HG02588 (cell line): ENCODE measurements at regions not wholly inside any gene's neighbourhood (a gene's known extent, or its start where the extent isn't known, plus 50 kb on each side); places are given as distances from the start of the nearest gene placed in this dataset.
"Not testable (repeated sequence)": the region's sequence is repeated elsewhere in the genome, so short reads cannot be mapped to it uniquely, and the experiment has no call there.

Experiments used
- ATAC-seq: cut with Tn5 transposase; IDR thresholded peaks from one replicate; pipeline ENCODE4 v1.9.1; 2021; ENCODE audit warnings: mild to moderate bottlenecking, moderate library complexity; ENCODE audit not compliant: unreplicated experiment

GRCh38 chr10:18735711-18736110 is 76.5 kb downstream of the ARL5B start:
- no peak for ATAC-seq

- no peak for ATAC-seq
These were observed 78.0 kb downstream of the ARL5B start for GRCh38 chr10:18737236-18737635.

- ATAC-seq = no peak
These were observed 78.6 kb downstream of the ARL5B start for GRCh38 chr10:18737841-18738240.

GRCh38 chr10:18738835-18739234 is 79.6 kb downstream of the ARL5B start:
- no peak for ATAC-seq

GRCh38 chr10:18743926-18744325 is 84.7 kb downstream of the ARL5B start:
- ATAC-seq = no peak

- ATAC-seq = no peak
These were observed 94.2 kb downstream of the ARL5B start for GRCh38 chr10:18753312-18753895.

- ATAC-seq = peak; percentile 83
These were observed 100.3 kb downstream of the ARL5B start for GRCh38 chr10:18759575-18759974.

- ATAC-seq = no peak
These were observed 101.6 kb downstream of the ARL5B start for GRCh38 chr10:18760836-18761235.

- no peak for ATAC-seq
These were observed 108.8 kb downstream of the ARL5B start for GRCh38 chr10:18767981-18768380.

GRCh38 chr10:18773180-18773579 is 113.9 kb downstream of the ARL5B start:
- no peak for ATAC-seq

GRCh38 chr10:18777258-18777657 is 118.0 kb downstream of the ARL5B start:
- no peak for ATAC-seq

GRCh38 chr10:18786478-18786877 is 127.2 kb downstream of the ARL5B start:
- no peak for ATAC-seq

- ATAC-seq = no peak
These were observed 134.7 kb downstream of the ARL5B start for GRCh38 chr10:18793951-18794350.

- no peak for ATAC-seq
These were observed 136.3 kb downstream of the ARL5B start for GRCh38 chr10:18795549-18795948.

GRCh38 chr10:18797286-18797685 is 138.1 kb downstream of the ARL5B start:
- ATAC-seq = no peak

GRCh38 chr10:18822156-18822555 is 162.9 kb downstream of the ARL5B start:
- ATAC-seq = no peak

- ATAC-seq = no peak
These were observed 170.0 kb downstream of the ARL5B start for GRCh38 chr10:18829259-18829658.

GRCh38 chr10:18830277-18830676 is 171.0 kb downstream of the ARL5B start:
- ATAC-seq = no peak

- ATAC-seq = not testable (repeated sequence)
These were observed 192.0 kb upstream of the MALRD1 start for GRCh38 chr10:18856623-18857022.

GRCh38 chr10:18859659-18860058 is 188.9 kb upstream of the MALRD1 start:
- ATAC-seq = no peak

- ATAC-seq = no peak
These were observed 188.4 kb upstream of the MALRD1 start for GRCh38 chr10:18860186-18860585.

- ATAC-seq = no peak
These were observed 187.9 kb upstream of the MALRD1 start for GRCh38 chr10:18860631-18861240.

GRCh38 chr10:18861382-18861781 is 187.2 kb upstream of the MALRD1 start:
- ATAC-seq = no peak
